OCI-LY3 (cell line): ENCODE measurements at regions not wholly inside any gene's neighbourhood (a gene's known extent, or its start where the extent isn't known, plus 50 kb on each side); places are given as distances from the start of the nearest gene placed in this dataset.

Source experiments
- H2AFZ ChIP-seq: fragments of 200-600, 300-600 bp; shearing (Covaris generic); 2 replicates; pipeline ENCODE4 v1.6.0; 2014; ENCODE audit warnings: antibody characterized with exemption, low read depth, low read length
- H3K27ac ChIP-seq: fragments of 200-600, 300-600 bp; sonication (generic); 2 replicates; pipeline ENCODE4 v1.5.1; 2014; ENCODE audit warnings: mild to moderate bottlenecking, low read length, moderate library complexity, mixed read lengths
- H3K27me3 ChIP-seq: fragments of 200-600, 300-600 bp; sonication (generic); 2 replicates; pipeline ENCODE4 v1.6.1; 2014; ENCODE audit warnings: low read depth, low read length, mixed read lengths
- H3K36me3 ChIP-seq: fragments of 200-600, 300-600 bp; sonication (generic); replicated peaks from 2 replicates; pipeline ENCODE3; 2014; ENCODE audit warnings: low read depth, low read length, mixed read lengths
- H3K4me1 ChIP-seq: fragments of 300-600, 200-600 bp; sonication (generic); 2 replicates; pipeline ENCODE4 v1.6.1; 2014; ENCODE audit warnings: low read length, mixed read lengths
- H3K4me2 ChIP-seq: fragments of 200-600, 300-600 bp; sonication (generic); 2 replicates; pipeline ENCODE4 v1.6.1; 2014; ENCODE audit warnings: low read length, mixed read lengths
- H3K4me3 ChIP-seq: fragments of 300-600, 200-600 bp; sonication (generic); 2 replicates; pipeline ENCODE4 v1.5.1; 2014; ENCODE audit warnings: antibody characterized with exemption, mild to moderate bottlenecking, low read length, moderate library complexity
- H3K79me2 ChIP-seq: fragments of 300-600, 200-600 bp; shearing (Covaris generic); 2 replicates; pipeline ENCODE4 v1.6.1; 2014; ENCODE audit warnings: mild to moderate bottlenecking, low read length, mixed read lengths
- H3K9ac ChIP-seq: fragments of 300-600, 200-600 bp; shearing (Covaris generic); 2 replicates; pipeline ENCODE4 v1.6.0; 2014; ENCODE audit warnings: mild to moderate bottlenecking, low read length, moderate library complexity
- H3K9me3 ChIP-seq: fragments of 200-600, 300-600 bp; shearing (Covaris generic); 2 replicates; pipeline ENCODE4 v1.6.1; 2014; ENCODE audit warnings: low read length, mixed read lengths; ENCODE audit not compliant: insufficient read depth
- H4K20me1 ChIP-seq: fragments of 200-600, 300-600 bp; sonication (generic); 2 replicates; pipeline ENCODE4 v1.6.1; 2016; ENCODE audit warnings: low read length, mixed read lengths; ENCODE audit not compliant: insufficient read depth
- EZH2phosphoT487 ChIP-seq: fragments of 200-600 bp; shearing (Covaris generic); IDR thresholded peaks from 2 replicates; pipeline ENCODE4 v1.6.1; 2018; ENCODE audit warnings: antibody characterized with exemption, mixed run types, low read depth
- TF ChIP-seq, protein P1 (sequence below): fragments of 200-600, 300-600 bp; sonication (generic); IDR thresholded peaks from 2 replicates; pipeline ENCODE4 v1.5.1; 2014; ENCODE audit warnings: antibody characterized with exemption, low read length, low read depth

DNA sequence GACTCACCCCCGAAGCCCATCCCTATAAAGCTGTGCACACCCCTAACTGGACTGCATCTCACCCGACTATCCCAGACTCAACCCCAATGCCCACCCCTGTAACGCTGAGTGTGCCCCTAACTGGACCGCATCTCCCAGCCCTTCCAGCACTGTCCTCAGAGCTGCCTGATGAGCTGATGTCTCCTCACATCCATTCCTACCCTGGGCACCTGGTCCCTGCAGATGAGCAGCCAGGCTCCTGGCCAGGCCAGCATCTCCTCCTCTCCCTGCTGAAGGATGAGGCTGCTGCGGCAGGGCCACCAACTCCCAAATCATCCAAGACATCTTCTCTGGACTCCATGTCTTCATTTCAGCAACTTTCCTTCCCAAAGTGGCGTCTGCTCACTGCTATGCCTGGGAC is 332.1 kb downstream of the CTTN start:
- H3K9ac ChIP-seq: no peak overlapping the region
- H3K4me3 ChIP-seq: no peak overlapping the region
- no peaks in the 10 kb centered on the region for H3K4me1 ChIP-seq
- H3K79me2 ChIP-seq: no peaks in the 10 kb centered on the region
- H3K27me3 ChIP-seq: peaks cover 16% of the 10 kb centered on the region; the same call in 1 of the 2 replicates
- no peak overlapping the region for H2AFZ ChIP-seq
- no peak overlapping the region for H3K4me2 ChIP-seq
- H4K20me1 ChIP-seq: no peaks in the 10 kb centered on the region
- no peaks in the 10 kb centered on the region for H3K36me3 ChIP-seq
- H3K9me3 ChIP-seq: no peaks in the 10 kb centered on the region
- TF ChIP-seq, protein P1, sequence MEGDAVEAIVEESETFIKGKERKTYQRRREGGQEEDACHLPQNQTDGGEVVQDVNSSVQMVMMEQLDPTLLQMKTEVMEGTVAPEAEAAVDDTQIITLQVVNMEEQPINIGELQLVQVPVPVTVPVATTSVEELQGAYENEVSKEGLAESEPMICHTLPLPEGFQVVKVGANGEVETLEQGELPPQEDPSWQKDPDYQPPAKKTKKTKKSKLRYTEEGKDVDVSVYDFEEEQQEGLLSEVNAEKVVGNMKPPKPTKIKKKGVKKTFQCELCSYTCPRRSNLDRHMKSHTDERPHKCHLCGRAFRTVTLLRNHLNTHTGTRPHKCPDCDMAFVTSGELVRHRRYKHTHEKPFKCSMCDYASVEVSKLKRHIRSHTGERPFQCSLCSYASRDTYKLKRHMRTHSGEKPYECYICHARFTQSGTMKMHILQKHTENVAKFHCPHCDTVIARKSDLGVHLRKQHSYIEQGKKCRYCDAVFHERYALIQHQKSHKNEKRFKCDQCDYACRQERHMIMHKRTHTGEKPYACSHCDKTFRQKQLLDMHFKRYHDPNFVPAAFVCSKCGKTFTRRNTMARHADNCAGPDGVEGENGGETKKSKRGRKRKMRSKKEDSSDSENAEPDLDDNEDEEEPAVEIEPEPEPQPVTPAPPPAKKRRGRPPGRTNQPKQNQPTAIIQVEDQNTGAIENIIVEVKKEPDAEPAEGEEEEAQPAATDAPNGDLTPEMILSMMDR: no peak
- TF ChIP-seq EZH2phosphoT487: no peak
- no peak overlapping the region for H3K27ac ChIP-seq

DNA sequence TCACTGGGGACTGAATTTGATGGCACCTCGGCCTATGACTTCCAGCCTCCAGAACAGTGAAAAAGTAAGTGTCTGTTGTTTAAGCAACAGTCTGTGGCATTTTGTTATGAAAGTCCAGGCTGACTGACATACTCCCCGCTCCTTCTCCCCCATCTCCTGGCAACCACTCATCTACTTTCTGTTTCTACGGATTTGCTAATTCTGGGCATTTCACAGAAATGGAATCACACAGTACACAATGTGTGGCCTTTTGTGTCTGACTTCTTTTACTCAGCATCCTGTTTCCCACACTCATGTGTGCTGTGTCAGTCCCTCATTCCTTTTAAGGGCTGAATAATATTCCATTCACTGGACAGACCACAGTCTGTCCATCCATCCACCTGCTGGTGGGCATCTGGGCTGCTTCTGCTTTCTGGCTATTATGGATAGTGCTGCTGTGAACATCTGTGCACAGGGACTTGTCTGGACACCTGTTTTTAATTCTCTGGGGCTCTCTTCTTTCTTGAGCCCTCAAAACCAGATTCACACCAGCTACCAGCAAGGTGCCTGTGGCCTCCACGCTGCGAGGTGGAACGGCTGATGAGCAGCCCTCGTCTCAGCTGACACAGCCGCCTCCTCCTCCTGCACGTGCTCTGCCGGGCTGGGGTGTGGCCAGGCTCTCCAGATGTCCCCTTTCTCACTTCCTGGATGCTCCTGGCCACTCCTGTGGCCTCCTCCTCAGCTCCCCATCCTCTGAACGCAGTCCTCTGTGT is 333.1 kb downstream of the CTTN start:
- H2AFZ ChIP-seq: no peak overlapping the region
- H3K27me3 ChIP-seq: peaks cover 14% of the 10 kb centered on the region; the same call in 1 of the 2 replicates
- no peaks in the 10 kb centered on the region for H3K79me2 ChIP-seq
- H3K27ac ChIP-seq: no peak overlapping the region
- H3K9ac ChIP-seq: no peak overlapping the region
- H3K36me3 ChIP-seq: no peaks in the 10 kb centered on the region
- no peak for TF ChIP-seq EZH2phosphoT487
- TF ChIP-seq, protein P1: no peak
- H3K4me3 ChIP-seq: no peak overlapping the region
- H3K4me2 ChIP-seq: no peak overlapping the region
- H3K9me3 ChIP-seq: no peaks in the 10 kb centered on the region
- H4K20me1 ChIP-seq: no peaks in the 10 kb centered on the region
- H3K4me1 ChIP-seq: no peaks in the 10 kb centered on the region

DNA sequence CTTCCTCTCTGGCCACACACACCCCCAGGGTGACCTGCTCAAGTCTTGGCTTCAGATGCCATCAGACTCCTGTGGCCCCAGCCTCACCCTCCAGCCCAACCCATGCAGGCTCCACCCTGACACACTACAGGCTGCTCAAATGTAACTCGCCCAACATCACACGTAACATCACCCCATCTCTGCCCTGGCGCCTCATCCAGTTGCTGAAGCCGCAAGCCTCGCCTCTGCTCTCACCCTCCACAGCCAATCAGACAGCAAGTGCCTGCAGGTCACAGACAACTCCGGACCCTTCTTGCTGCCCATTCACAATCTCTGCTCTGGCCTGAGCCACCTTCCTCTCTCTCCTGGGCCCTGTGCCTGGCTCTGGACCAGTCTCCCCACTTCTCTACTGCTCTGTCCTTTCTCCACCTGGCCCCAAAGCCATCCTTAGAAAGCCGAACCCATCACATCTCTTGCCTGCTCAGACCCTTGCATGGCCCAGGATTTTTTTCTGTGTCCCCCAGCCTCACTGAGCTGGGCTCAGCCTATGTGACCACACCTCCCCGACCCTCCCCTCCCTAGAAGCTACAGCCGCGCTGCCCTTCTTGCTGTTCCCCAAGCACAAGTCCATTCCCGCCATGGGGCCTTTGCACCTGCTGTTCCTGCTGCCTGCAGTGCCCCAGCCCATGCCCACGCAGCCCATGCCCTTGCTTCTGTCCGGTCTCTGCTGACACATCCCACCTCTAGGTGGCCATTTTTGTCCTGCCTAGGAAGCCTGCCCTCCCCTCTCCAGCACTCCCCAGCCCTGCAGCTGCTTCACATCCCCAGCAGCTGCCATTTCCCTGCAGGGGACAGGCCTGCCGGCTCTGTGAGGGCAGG is 333.9 kb downstream of the CTTN start:
- H3K79me2 ChIP-seq: no peaks in the 10 kb centered on the region
- no peak overlapping the region for H3K27ac ChIP-seq
- H4K20me1 ChIP-seq: no peaks in the 10 kb centered on the region
- H3K9ac ChIP-seq: no peak overlapping the region
- no peaks in the 10 kb centered on the region for H3K36me3 ChIP-seq
- H3K4me3 ChIP-seq: no peak overlapping the region
- TF ChIP-seq, protein P1: no peak
- TF ChIP-seq EZH2phosphoT487: no peak
- no peaks in the 10 kb centered on the region for H3K4me1 ChIP-seq
- peaks cover 9% of the 10 kb centered on the region; the same call in 1 of the 2 replicates for H3K27me3 ChIP-seq
- H2AFZ ChIP-seq: no peak overlapping the region
- H3K9me3 ChIP-seq: no peaks in the 10 kb centered on the region
- H3K4me2 ChIP-seq: no peak overlapping the region

DNA sequence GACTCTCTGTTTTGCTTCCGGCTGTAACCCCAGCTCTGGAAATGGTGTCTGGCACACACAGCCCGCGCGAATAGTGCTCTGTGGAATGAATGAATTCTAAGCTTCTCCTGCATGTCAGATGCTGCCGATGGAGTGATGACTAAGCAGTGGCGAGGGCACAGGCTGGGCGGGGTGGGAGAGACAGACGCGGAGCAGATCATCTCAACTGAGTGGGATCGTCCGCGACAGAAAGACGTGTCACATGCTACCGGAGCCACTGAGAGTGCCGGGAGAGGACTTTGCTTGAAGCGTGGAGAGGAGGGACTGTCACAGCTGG is 334.5 kb downstream of the CTTN start:
- no peak overlapping the region for H3K4me3 ChIP-seq
- no peak overlapping the region for H3K9ac ChIP-seq
- H3K27ac ChIP-seq: no peak overlapping the region
- no peaks in the 10 kb centered on the region for H3K4me1 ChIP-seq
- no peaks in the 10 kb centered on the region for H3K36me3 ChIP-seq
- H3K27me3 ChIP-seq: peaks cover 4% of the 10 kb centered on the region; the same call in 1 of the 2 replicates
- H4K20me1 ChIP-seq: no peaks in the 10 kb centered on the region
- H2AFZ ChIP-seq: no peak overlapping the region
- H3K79me2 ChIP-seq: no peaks in the 10 kb centered on the region
- no peaks in the 10 kb centered on the region for H3K9me3 ChIP-seq
- no peak overlapping the region for H3K4me2 ChIP-seq
- TF ChIP-seq, protein P1: no peak
- TF ChIP-seq EZH2phosphoT487: no peak
